K562 (cell line): ENCODE measurements at regions not wholly inside any gene's neighbourhood (a gene's known extent, or its start where the extent isn't known, plus 50 kb on each side); places are given as distances from the start of the nearest gene placed in this dataset.

Experiments
- ATAC-seq: fragments of 200-7000 bp; cut with Tn5 transposase; 3 replicates; pipeline ENCODE4 v1.9.1; 2020; ENCODE audit warnings: moderate library complexity
- BruUV-seq: library from RNA; stranded (reverse); fragments of 400-500 nt; replicated peaks from 2 replicates; lab custom pipeline; 2021; lab: Mats Ljungman, UMichigan
- CTCF ChIA-PET: fragments of 300-600 bp; formaldehyde crosslinking; extraction: SDS; loops from one replicate; lab custom pipeline; 2021; ENCODE audit warnings: low intra/inter-chr PET ratio; lab: Yijun Ruan, JAX
- POLR2A ChIA-PET: fragments of 300-600, 350-650 bp; sonication (Branson Sonifier 250); formaldehyde crosslinking; extraction: SDS; loops from one replicate; lab custom pipeline; 2021; ENCODE audit warnings: antibody characterized with exemption, inconsistent platforms; lab: Yijun Ruan, JAX
- DNase-seq, 4 experiments: peaks; one replicate each; pipeline versions ENCODE4 v3.0.0 to v3.0.0-alpha.2; 2011 to 2018; ENCODE audit warnings: low spot score in 3 of 4, mixed read lengths in 3 of 4; ENCODE audit errors: extremely low read depth in 1 of 4
- FAIRE-seq: peaks from 2 replicates; lab custom pipeline; 2011; peaks lifted over from hg19 to GRCh38; lab: Jason Lieb, UNC
- H2AFZ ChIP-seq: 2 replicates; pipeline ENCODE4 v1.6.0; 2011; ENCODE audit warnings: low read depth, low read length, control low read depth, inconsistent platforms
- H3K27ac ChIP-seq: fragments of 200-600 bp; 3 replicates; pipeline ENCODE4 v1.8.0; 2011; ENCODE audit warnings: low read depth, mild to moderate bottlenecking, control low read depth, inconsistent platforms, low read length, moderate library complexity, mixed read lengths; ENCODE audit errors: extremely low read depth
- H3K27me3 ChIP-seq, 2 experiments: fragments of 300-600 bp in 1 of 2; 2 replicates in 1 of 2; 3 replicates in 1 of 2; pipeline versions ENCODE4 v1.6.0 to v1.8.0; 2011; ENCODE audit warnings: inconsistent platforms in 2 of 2, low read length in 2 of 2, mild to moderate bottlenecking in 1 of 2, mixed read lengths in 1 of 2, moderate library complexity in 1 of 2; ENCODE audit not compliant: control insufficient read depth in 2 of 2, insufficient read depth in 2 of 2
- H3K36me3 ChIP-seq: fragments of 300-600 bp; 3 replicates; pipeline ENCODE4 v1.8.0; 2011; ENCODE audit warnings: mild to moderate bottlenecking, low read length, inconsistent platforms; ENCODE audit not compliant: control insufficient read depth, insufficient read depth
- H3K4me1 ChIP-seq, 2 experiments: fragments of 200-600 bp in 1 of 2; replicated peaks in 1 of 2; 2 replicates in 1 of 2; 3 replicates in 1 of 2; pipeline versions ENCODE4 v1.5.1 to v1.8.0; 2011; ENCODE audit warnings: inconsistent platforms in 2 of 2, low read length in 2 of 2, mild to moderate bottlenecking in 1 of 2, mixed read lengths in 1 of 2, moderate library complexity in 1 of 2; ENCODE audit not compliant: control insufficient read depth in 2 of 2, insufficient read depth in 2 of 2
- H3K4me2 ChIP-seq: 2 replicates; pipeline ENCODE4 v1.6.1; 2011; ENCODE audit warnings: low read length, control low read depth, inconsistent platforms, mixed read lengths; ENCODE audit not compliant: insufficient read depth
- H3K4me3 ChIP-seq: fragments of 200-600 bp; sonication (generic), shearing (Covaris generic); 2 replicates; pipeline ENCODE4 v1.5.1; 2016; ENCODE audit warnings: control low read depth, inconsistent platforms
- H3K79me2 ChIP-seq: fragments of 200-600 bp; 3 replicates; pipeline ENCODE4 v1.8.0; 2011; ENCODE audit warnings: low read length, inconsistent platforms; ENCODE audit not compliant: control insufficient read depth, insufficient read depth
- H3K9ac ChIP-seq, 2 experiments: 2 replicates each; pipeline versions ENCODE4 v1.6.0 to v1.6.1; 2011; ENCODE audit warnings: low read depth in 2 of 2, low read length in 2 of 2, control low read depth in 1 of 2, inconsistent platforms in 1 of 2, mild to moderate bottlenecking in 1 of 2, mixed read lengths in 1 of 2; ENCODE audit not compliant: insufficient read depth in 1 of 2
- H3K9me1 ChIP-seq: one replicate; pipeline ENCODE4 v1.6.0; 2011; ENCODE audit warnings: inconsistent platforms, mild to moderate bottlenecking, low read length, moderate library complexity; ENCODE audit not compliant: control insufficient read depth, insufficient read depth
- H3K9me3 ChIP-seq: replicated peaks from 2 replicates; pipeline ENCODE4 v1.5.1; 2011; ENCODE audit warnings: low read depth, low read length, inconsistent platforms; ENCODE audit not compliant: control insufficient read depth, insufficient read depth
- H4K20me1 ChIP-seq: replicated peaks from 2 replicates; pipeline ENCODE4 v1.6.1; 2011; ENCODE audit warnings: low read length, inconsistent platforms, mixed read lengths; ENCODE audit not compliant: control insufficient read depth, insufficient read depth
- BRD9 ChIP-seq: fragments of 450-650 bp; IDR thresholded peaks from 2 replicates; pipeline ENCODE4 v1.6.1; 2018; ENCODE audit warnings: low read depth; ENCODE audit not compliant: partially characterized antibody
- CREM ChIP-seq: IDR thresholded peaks from 2 replicates; pipeline ENCODE4 v1.6.1; 2014; ENCODE audit warnings: antibody characterized with exemption, low read depth
- DACH1 ChIP-seq: fragments of 450-650 bp; IDR thresholded peaks from 2 replicates; pipeline ENCODE4 v1.6.1; 2018; ENCODE audit not compliant: partially characterized antibody
- DMBX1 ChIP-seq: fragments of 250-450 bp; sonication (Bioruptor Pico); IDR thresholded peaks from 2 replicates; pipeline ENCODE4 v1.8.0; 2022; ENCODE audit warnings: inconsistent platforms, mild to moderate bottlenecking, moderate library complexity, borderline replicate concordance
- EP400 ChIP-seq: fragments of 450-650 bp; IDR thresholded peaks from 2 replicates; pipeline ENCODE4 v1.6.1; 2017; ENCODE audit warnings: antibody characterized with exemption, mild to moderate bottlenecking, moderate library complexity
- HDAC2 ChIP-seq: fragments of 450-650 bp; IDR thresholded peaks from 2 replicates; pipeline ENCODE4 v1.6.1; 2016; ENCODE audit warnings: mild to moderate bottlenecking
- KLF16 ChIP-seq: IDR thresholded peaks from 2 replicates; pipeline ENCODE4 v1.6.1; 2016; ENCODE audit warnings: antibody characterized with exemption
- PHB2 ChIP-seq: fragments of 450-650 bp; IDR thresholded peaks from 2 replicates; pipeline ENCODE4 v1.6.1; 2017; ENCODE audit warnings: low read depth
- YY1 ChIP-seq, 3 experiments: IDR thresholded peaks; 2 replicates each; pipeline ENCODE4 v1.6.1; 2011; ENCODE audit warnings: low read length in 2 of 3, mild to moderate bottlenecking in 2 of 3, moderate library complexity in 2 of 3, borderline replicate concordance in 1 of 3, control low read depth in 1 of 3, low read depth in 1 of 3; ENCODE audit not compliant: insufficient read depth in 3 of 3, insufficient replicate concordance in 2 of 3, control insufficient read depth in 1 of 3, insufficient read length in 1 of 3; ENCODE audit errors: extremely low read depth in 1 of 3
- ZFX ChIP-seq: sonication (generic); formaldehyde crosslinking; IDR thresholded peaks from 2 replicates; pipeline ENCODE4 v1.8.0; 2022; ENCODE audit warnings: mild to moderate bottlenecking, missing genetic modification reagents, moderate library complexity
- ZNF124 ChIP-seq: sonication (generic); formaldehyde crosslinking; IDR thresholded peaks from 2 replicates; pipeline ENCODE4 v1.8.1; 2022; ENCODE audit warnings: missing genetic modification reagents
- ZNF354B ChIP-seq: fragments of 250-450 bp; sonication (Bioruptor Pico); IDR thresholded peaks from 2 replicates; pipeline ENCODE4 v1.4.0; 2020
- ZNF76 ChIP-seq: fragments of 250-450 bp; sonication (Bioruptor Pico); IDR thresholded peaks from 2 replicates; pipeline ENCODE4 v1.4.0; 2020; ENCODE audit warnings: mild to moderate bottlenecking, moderate library complexity, borderline replicate concordance
- ZSCAN29 ChIP-seq: fragments of 450-650 bp; IDR thresholded peaks from 2 replicates; pipeline ENCODE4 v1.6.1; 2017
- WGBS: fragments of 100-300 bp; shearing (Covaris generic); methylation state at CpG from one replicate; pipeline ENCODE4 v1.1.6; 2016; ENCODE audit warnings: low coverage, mixed read lengths; ENCODE audit not compliant: insufficient coverage; ENCODE audit errors: missing lambda C conversion rate; 5-methylcytosine and 5-hydroxymethylcytosine counted together
- in situ Hi-C: fragments of 300-500 bp; cut with MboI; formaldehyde crosslinking; loops from 4 replicates; pipeline ENCODE4 v1.15.0; 2018; ENCODE audit warnings: inconsistent platforms, mixed read lengths
- intact Hi-C: fragments of 100-400 bp; cut with micrococcal nuclease; formaldehyde crosslinking; loops from 2 replicates; pipeline ENCODE4 v1.14.2; 2022
- TF ChIP-seq, protein P1 (sequence below): fragments of 150-350 bp; conservative IDR thresholded peaks from 2 replicates; pipeline ENCODE4 v1.6.1; 2014; ENCODE audit warnings: low read length
- TF ChIP-seq, protein P2 (sequence below): sonication (generic); formaldehyde crosslinking; IDR thresholded peaks from 2 replicates; pipeline ENCODE4 v1.8.0; 2022; ENCODE audit warnings: mild to moderate bottlenecking, missing genetic modification reagents, borderline replicate concordance
- TF ChIP-seq, protein P3 (sequence below): fragments of 450-650 bp; IDR thresholded peaks from one replicate; pipeline ENCODE4 v1.6.1; 2018; ENCODE audit warnings: mild to moderate bottlenecking, moderate library complexity; ENCODE audit not compliant: partially characterized antibody

DNA sequence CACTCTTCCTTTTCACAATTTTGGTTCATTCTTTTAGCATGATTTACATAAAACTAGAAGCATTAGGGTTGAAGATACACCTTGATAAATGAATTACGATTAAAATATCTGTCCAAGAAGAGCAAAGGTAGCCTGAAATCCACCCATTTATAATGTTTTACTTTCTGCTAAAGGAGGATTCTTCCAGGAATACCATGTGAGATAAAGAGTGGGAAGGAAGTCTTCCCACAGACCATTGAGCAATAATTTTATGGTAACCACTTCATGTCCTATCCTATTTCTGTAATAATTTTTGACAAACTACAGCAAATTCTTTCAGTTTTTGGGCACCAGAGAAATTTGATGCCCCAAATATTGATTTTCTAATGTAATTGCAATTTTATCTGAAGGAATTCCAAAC lies 150.6 kb upstream of the STEAP4 start (continued):
- TF ChIP-seq CREM (no peak), ZSCAN29 (no peak), DMBX1 (CRISPR knock-in tag) (no peak), ZFX (CRISPR knock-in tag) (no peak), ZNF124 (CRISPR knock-in tag) (no peak), HDAC2 (no peak), YY1 (IDR thresholded peaks at IDR 0.05; ENCODE audit: borderline replicate concordance in 1 of 3, control insufficient read depth in 1 of 3, extremely low read depth in 1 of 3, insufficient read depth in 3 of 3, insufficient read length in 1 of 3, insufficient replicate concordance in 2 of 3, low read depth in 1 of 3, low read length in 2 of 3) (no peak)

DNA sequence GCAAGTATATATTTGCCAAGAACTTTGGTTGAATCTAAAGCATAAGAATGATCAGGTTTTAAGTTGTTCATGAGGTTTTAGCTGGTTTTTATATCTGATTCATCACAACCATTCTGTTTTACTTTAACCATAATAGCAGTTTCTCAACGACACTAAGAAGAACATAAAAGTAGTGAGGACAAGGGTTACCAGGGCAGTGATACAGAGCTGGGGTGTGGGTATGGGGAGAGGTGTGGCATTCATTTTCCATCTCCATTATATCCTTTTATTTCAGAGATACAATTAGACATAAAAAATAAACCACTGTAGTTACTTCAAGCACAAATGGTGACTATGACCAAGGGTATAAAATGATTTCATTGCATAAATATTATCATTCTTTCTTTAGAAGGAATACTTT lies 149.8 kb upstream of the STEAP4 start:
- H3K4me3 ChIP-seq = no peak overlapping the region
- no peak for FAIRE-seq
- no peaks in the 10 kb centered on the region for H3K27me3 ChIP-seq
- DNase-seq = no peak
- intact Hi-C loops (no loop called here), in situ Hi-C loops (no loop called here)
- POLR2A ChIA-PET = no interaction called here
- H3K27ac ChIP-seq = no peak overlapping the region
- no peaks in the 10 kb centered on the region for H3K36me3 ChIP-seq
- H3K9me3 ChIP-seq = no peaks in the 10 kb centered on the region; the same call in 1 of the 2 replicates
- no peak overlapping the region for H2AFZ ChIP-seq
- ATAC-seq = no peak
- no TSS peak for BruUV-seq
- no peaks in the 10 kb centered on the region for H3K9me1 ChIP-seq
- no peak overlapping the region for H3K4me2 ChIP-seq
- no peaks in the 10 kb centered on the region for H3K79me2 ChIP-seq
- TF ChIP-seq KLF16 (no peak), EP400 (no peak), PHB2 (no peak), ZNF76 (CRISPR knock-in tag) (no peak), BRD9 (no peak), DACH1 (no peak), ZNF354B (CRISPR knock-in tag) (no peak)
- TF ChIP-seq, protein P1, sequence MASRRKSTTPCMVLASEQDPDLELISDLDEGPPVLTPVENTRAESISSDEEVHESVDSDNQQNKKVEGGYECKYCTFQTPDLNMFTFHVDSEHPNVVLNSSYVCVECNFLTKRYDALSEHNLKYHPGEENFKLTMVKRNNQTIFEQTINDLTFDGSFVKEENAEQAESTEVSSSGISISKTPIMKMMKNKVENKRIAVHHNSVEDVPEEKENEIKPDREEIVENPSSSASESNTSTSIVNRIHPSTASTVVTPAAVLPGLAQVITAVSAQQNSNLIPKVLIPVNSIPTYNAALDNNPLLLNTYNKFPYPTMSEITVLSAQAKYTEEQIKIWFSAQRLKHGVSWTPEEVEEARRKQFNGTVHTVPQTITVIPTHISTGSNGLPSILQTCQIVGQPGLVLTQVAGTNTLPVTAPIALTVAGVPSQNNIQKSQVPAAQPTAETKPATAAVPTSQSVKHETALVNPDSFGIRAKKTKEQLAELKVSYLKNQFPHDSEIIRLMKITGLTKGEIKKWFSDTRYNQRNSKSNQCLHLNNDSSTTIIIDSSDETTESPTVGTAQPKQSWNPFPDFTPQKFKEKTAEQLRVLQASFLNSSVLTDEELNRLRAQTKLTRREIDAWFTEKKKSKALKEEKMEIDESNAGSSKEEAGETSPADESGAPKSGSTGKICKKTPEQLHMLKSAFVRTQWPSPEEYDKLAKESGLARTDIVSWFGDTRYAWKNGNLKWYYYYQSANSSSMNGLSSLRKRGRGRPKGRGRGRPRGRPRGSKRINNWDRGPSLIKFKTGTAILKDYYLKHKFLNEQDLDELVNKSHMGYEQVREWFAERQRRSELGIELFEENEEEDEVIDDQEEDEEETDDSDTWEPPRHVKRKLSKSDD = no peak
- TF ChIP-seq, protein P2, sequence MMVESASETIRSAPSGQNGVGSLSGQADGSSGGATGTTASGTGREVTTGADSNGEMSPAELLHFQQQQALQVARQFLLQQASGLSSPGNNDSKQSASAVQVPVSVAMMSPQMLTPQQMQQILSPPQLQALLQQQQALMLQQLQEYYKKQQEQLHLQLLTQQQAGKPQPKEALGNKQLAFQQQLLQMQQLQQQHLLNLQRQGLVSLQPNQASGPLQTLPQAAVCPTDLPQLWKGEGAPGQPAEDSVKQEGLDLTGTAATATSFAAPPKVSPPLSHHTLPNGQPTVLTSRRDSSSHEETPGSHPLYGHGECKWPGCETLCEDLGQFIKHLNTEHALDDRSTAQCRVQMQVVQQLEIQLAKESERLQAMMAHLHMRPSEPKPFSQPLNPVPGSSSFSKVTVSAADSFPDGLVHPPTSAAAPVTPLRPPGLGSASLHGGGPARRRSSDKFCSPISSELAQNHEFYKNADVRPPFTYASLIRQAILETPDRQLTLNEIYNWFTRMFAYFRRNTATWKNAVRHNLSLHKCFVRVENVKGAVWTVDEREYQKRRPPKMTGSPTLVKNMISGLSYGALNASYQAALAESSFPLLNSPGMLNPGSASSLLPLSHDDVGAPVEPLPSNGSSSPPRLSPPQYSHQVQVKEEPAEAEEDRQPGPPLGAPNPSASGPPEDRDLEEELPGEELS = no peak
- TF ChIP-seq, protein P3, sequence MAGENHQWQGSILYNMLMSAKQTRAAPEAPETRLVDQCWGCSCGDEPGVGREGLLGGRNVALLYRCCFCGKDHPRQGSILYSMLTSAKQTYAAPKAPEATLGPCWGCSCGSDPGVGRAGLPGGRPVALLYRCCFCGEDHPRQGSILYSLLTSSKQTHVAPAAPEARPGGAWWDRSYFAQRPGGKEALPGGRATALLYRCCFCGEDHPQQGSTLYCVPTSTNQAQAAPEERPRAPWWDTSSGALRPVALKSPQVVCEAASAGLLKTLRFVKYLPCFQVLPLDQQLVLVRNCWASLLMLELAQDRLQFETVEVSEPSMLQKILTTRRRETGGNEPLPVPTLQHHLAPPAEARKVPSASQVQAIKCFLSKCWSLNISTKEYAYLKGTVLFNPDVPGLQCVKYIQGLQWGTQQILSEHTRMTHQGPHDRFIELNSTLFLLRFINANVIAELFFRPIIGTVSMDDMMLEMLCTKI = no peak
- 0% methylated on average over 1 of the region's 1 CpG for WGBS
- no peak overlapping the region for H3K9ac ChIP-seq
- no peaks in the 10 kb centered on the region for H3K4me1 ChIP-seq
- H4K20me1 ChIP-seq = no peaks in the 10 kb centered on the region
- CTCF ChIA-PET = no interaction called here
